Esophagus squamous epithelium (tissue), 5 donors: ENCODE measurements at regions not wholly inside any gene's neighbourhood (a gene's known extent, or its start where the extent isn't known, plus 50 kb on each side); places are given as distances from the start of the nearest gene placed in this dataset.

Experiments
- DNase-seq: peaks from one replicate; lab custom pipeline; 2025; lab: John Stamatoyannopoulos, UW
- H3K27ac ChIP-seq, 4 donors: fragments of 200-600 bp; sonication (generic); one replicate each; pipeline ENCODE4 v1.5.1; 2016 to 2019; ENCODE audit warnings: mild to moderate bottlenecking in 1 of 4
- H3K27me3 ChIP-seq, 4 donors: fragments of 200-600 bp; sonication (generic); 1 replicate in 3 of 4; 2 replicates in 1 of 4; pipeline versions ENCODE4 v1.5.1 to v1.6.0; 2017 to 2021; ENCODE audit warnings: antibody characterized with exemption in 1 of 4
- H3K36me3 ChIP-seq, 3 donors: fragments of 200-600 bp; sonication (generic); one replicate each; pipeline ENCODE4 v1.5.1; 2016 to 2019
- H3K4me1 ChIP-seq, 3 donors: fragments of 200-600 bp; sonication (generic); one replicate each; pipeline ENCODE4 v1.5.1; 2017 to 2019
- H3K4me3 ChIP-seq, 4 donors: fragments of 200-600 bp; sonication (generic); 1 replicate in 3 of 4; 2 replicates in 1 of 4; pipeline ENCODE4 v1.5.1; 2016 to 2019; ENCODE audit warnings: mild to moderate bottlenecking in 2 of 4, moderate library complexity in 1 of 4
- H3K9me3 ChIP-seq, 3 donors: fragments of 200-600 bp; sonication (generic); one replicate each; pipeline ENCODE4 v1.5.1; 2016 to 2019
- CTCF ChIP-seq, 6 experiments: fragments of 450-650 bp in 4 of 6; fragments of 200-600 bp in 2 of 6; sonication (generic) in 2 of 6; IDR thresholded peaks; one replicate each; pipeline ENCODE4 v1.5.1; 2016 to 2019; ENCODE audit warnings: antibody characterized with exemption in 6 of 6, mild to moderate bottlenecking in 4 of 6, moderate library complexity in 4 of 6
- POLR2A ChIP-seq, 4 donors: fragments of 450-650 bp; IDR thresholded peaks; one replicate each; pipeline ENCODE4 v1.6.1; 2017; ENCODE audit warnings: antibody characterized with exemption in 4 of 4, mild to moderate bottlenecking in 4 of 4, moderate library complexity in 3 of 4
- WGBS, 2 donors: methylation state at CpG; one replicate each; pipeline ENCODE4 v1.1.5; 2018; 5-methylcytosine and 5-hydroxymethylcytosine counted together
- intact Hi-C: fragments of 100-400 bp; cut with DNase I; formaldehyde crosslinking; loops from one replicate; pipeline ENCODE4 v1.15.0; 2022
- donor health status: DM: yes; HTN: yes; CAD: no.

GRCh38 chr10:2262878-2263277 is 525.6 kb upstream of the ADARB2 start:
- Histone ChIP-seq H3K4me1 (no peaks in the 10 kb centered on the region), H3K4me3 (no peak overlapping the region), H3K36me3 (no peaks in the 10 kb centered on the region), H3K27me3 (no peaks in the 10 kb centered on the region), H3K27ac (no peak overlapping the region), H3K9me3 (peaks cover 0 to 7% (median 0%) of the 10 kb centered on the region in 3 donors)
- DNase-seq, result no peak
- 85% methylated on average over 4 of the region's 4 CpGs for WGBS, 2 donors
- intact Hi-C loops, result no loop called here
- no peak for TF ChIP-seq CTCF (IDR thresholded peaks at IDR 0.05)
- no peak for TF ChIP-seq POLR2A (IDR thresholded peaks at IDR 0.05)

DNA sequence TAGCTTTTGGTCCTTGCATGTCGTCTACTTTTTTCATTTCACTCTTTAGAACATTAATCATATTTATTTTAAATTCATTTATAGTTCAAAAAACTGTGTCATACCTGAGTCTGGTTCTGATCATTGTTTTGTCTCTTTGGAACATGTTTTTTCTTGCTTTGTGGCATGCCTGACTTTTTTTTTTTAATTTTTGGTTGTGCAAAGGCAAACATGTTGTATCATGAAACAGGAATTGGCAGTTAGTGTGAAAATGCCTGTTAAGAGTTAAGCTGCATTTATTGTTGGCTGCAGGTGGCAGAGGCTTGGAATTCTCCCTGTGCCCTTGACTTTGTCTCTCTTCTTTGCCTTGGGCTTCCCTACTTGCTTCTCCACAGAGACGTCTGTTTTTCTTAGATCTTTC is 525.0 kb upstream of the ADARB2 start:
- 38 to 56% methylated on average over 2 of the region's 2 CpGs for WGBS, 2 donors
- no peak for DNase-seq
- H3K27ac ChIP-seq, result no peak overlapping the region
- peaks cover 0 to 7% (median 0%) of the 10 kb centered on the region in 3 donors for H3K9me3 ChIP-seq
- TF ChIP-seq POLR2A (IDR thresholded peaks at IDR 0.05) (no peak), CTCF (IDR thresholded peaks at IDR 0.05) (no peak)
- intact Hi-C loops, result no loop called here
- H3K4me1 ChIP-seq, result no peaks in the 10 kb centered on the region
- no peaks in the 10 kb centered on the region for H3K27me3 ChIP-seq
- no peaks in the 10 kb centered on the region for H3K36me3 ChIP-seq
- H3K4me3 ChIP-seq, result no peak overlapping the region

- peaks cover 0 to 7% (median 0%) of the 10 kb centered on the region in 3 donors for H3K9me3 ChIP-seq
- intact Hi-C loops, result no loop called here
- H3K4me3 ChIP-seq, result no peak overlapping the region
- no peak for DNase-seq
- no peaks in the 10 kb centered on the region for H3K27me3 ChIP-seq
- TF ChIP-seq POLR2A (IDR thresholded peaks at IDR 0.05) (no peak), CTCF (IDR thresholded peaks at IDR 0.05) (no peak)
- H3K27ac ChIP-seq, result no peak overlapping the region
- no peaks in the 10 kb centered on the region for H3K4me1 ChIP-seq
- WGBS, 2 donors, result 59 to 73% methylated on average over 6 to 7 of the region's 7 CpGs
- H3K36me3 ChIP-seq, result no peaks in the 10 kb centered on the region
These were observed 518.9 kb upstream of the ADARB2 start for GRCh38 chr10:2256241-2256640.

DNA sequence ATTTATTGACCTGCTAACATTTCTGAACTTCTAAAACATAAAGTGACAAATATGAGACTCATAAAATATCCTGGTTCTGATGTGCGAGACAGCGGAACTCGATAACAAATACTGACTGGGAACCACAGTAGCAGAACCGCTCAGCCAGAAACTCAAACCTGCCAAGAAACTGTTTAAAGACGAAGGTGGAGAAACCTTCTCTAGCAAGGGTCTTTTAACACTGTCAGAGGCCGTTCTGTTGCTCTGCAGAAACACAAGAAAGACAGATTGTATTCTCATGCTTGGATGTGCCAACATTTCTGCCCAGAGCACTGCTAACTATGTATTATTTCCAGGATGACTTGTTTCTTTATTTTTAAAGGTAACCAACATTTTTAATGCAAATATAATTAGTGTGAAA is 514.8 kb upstream of the ADARB2 start:
- no peaks in the 10 kb centered on the region for H3K4me1 ChIP-seq
- intact Hi-C loops, result no loop called here
- no peaks in the 10 kb centered on the region for H3K9me3 ChIP-seq
- no peaks in the 10 kb centered on the region for H3K27me3 ChIP-seq
- H3K36me3 ChIP-seq, result no peaks in the 10 kb centered on the region
- no peak for TF ChIP-seq POLR2A (IDR thresholded peaks at IDR 0.05)
- no peak for TF ChIP-seq CTCF (IDR thresholded peaks at IDR 0.05)
- no peak overlapping the region for H3K27ac ChIP-seq
- WGBS, 2 donors, result 42 to 60% methylated on average over 6 of the region's 6 CpGs
- no peak overlapping the region for H3K4me3 ChIP-seq
- DNase-seq, result no peak

DNA sequence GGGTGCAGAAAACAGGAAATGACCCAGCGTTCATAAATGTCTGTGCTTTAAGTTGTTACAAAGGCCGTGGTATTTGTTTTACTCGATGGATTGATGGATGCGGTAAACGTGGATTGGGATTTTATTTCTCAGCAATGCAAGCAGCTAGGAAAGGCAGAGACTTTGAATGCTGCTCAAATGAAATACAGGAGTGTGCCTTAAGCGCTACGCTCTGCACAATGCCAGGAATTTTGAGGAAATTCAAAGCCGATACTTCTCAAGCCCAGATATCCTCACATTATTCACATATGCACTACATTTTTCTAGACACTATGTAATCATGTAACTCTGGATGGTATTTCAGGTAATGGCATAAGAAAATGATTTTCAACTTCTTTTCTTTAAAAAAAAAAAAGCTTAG is 514.3 kb upstream of the ADARB2 start:
- intact Hi-C loops, result no loop called here
- Histone ChIP-seq H3K9me3 (no peaks in the 10 kb centered on the region), H3K36me3 (no peaks in the 10 kb centered on the region), H3K27ac (no peak overlapping the region), H3K4me3 (no peak overlapping the region), H3K4me1 (no peaks in the 10 kb centered on the region), H3K27me3 (no peaks in the 10 kb centered on the region)
- 43 to 46% methylated on average over 8 of the region's 8 CpGs for WGBS, 2 donors
- TF ChIP-seq CTCF (IDR thresholded peaks at IDR 0.05) (no peak), POLR2A (IDR thresholded peaks at IDR 0.05) (no peak)
- DNase-seq, result no peak
